ENCODE measurements at regions not wholly inside any gene's neighbourhood (a gene's known extent, or its start where the extent isn't known, plus 50 kb on each side); places are given as distances from the start of the nearest gene placed in this dataset.

- intact Hi-C loops (cut with micrococcal nuclease) = no loop called here
- Mint-ChIP-seq H3K27me3 (ENCODE audit: low read depth) (no peaks in the 10 kb centered on the region), H3K27ac (no peak overlapping the region), H3K4me1 (ENCODE audit: low read depth) (no peaks in the 10 kb centered on the region), H3K36me3 (ENCODE audit: low read depth) (no peaks in the 10 kb centered on the region), H3K9me3 (no peaks in the 10 kb centered on the region), H3K4me3 (no peak overlapping the region)
- CTCF ChIA-PET = no interaction called here
- no peak for DNase-seq
Measured at GRCh38 chr2:14554849-14555545, 77.5 kb upstream of the LRATD1 start.

- no peaks in the 10 kb centered on the region for H3K27me3 Mint-ChIP-seq (ENCODE audit: low read depth)
- CTCF ChIA-PET = no interaction called here
- H3K4me3 Mint-ChIP-seq = no peak overlapping the region
Measured at GRCh38 chr2:14557111-14557510, 75.4 kb upstream of the LRATD1 start.

GRCh38 chr2:14557916-14558315, 74.6 kb upstream of the LRATD1 start:
- Mint-ChIP-seq H3K36me3 (ENCODE audit: low read depth) (no peaks in the 10 kb centered on the region), H3K27me3 (ENCODE audit: low read depth) (no peaks in the 10 kb centered on the region), H3K4me3 (no peak overlapping the region), H3K4me1 (ENCODE audit: low read depth) (no peaks in the 10 kb centered on the region), H3K27ac (no peak overlapping the region), H3K9me3 (no peaks in the 10 kb centered on the region)
- DNase-seq = no peak
- intact Hi-C loops (cut with micrococcal nuclease) = no loop called here
- CTCF ChIA-PET = no interaction called here

More at GRCh38 chr2:14557111-14557510, 75.4 kb upstream of the LRATD1 start:
- no peak overlapping the region for H3K27ac Mint-ChIP-seq
- H3K36me3 Mint-ChIP-seq (ENCODE audit: low read depth) = no peaks in the 10 kb centered on the region
- no peak for DNase-seq
- H3K9me3 Mint-ChIP-seq = no peaks in the 10 kb centered on the region
- no peaks in the 10 kb centered on the region for H3K4me1 Mint-ChIP-seq (ENCODE audit: low read depth)
- intact Hi-C loops (cut with micrococcal nuclease) = no loop called here

- Mint-ChIP-seq H3K27me3 (ENCODE audit: low read depth) (no peaks in the 10 kb centered on the region), H3K4me1 (ENCODE audit: low read depth) (no peaks in the 10 kb centered on the region), H3K9me3 (no peaks in the 10 kb centered on the region), H3K27ac (no peak overlapping the region), H3K4me3 (no peak overlapping the region), H3K36me3 (ENCODE audit: low read depth) (no peaks in the 10 kb centered on the region)
- intact Hi-C loops (cut with micrococcal nuclease) = no loop called here
- DNase-seq = no peak
- CTCF ChIA-PET = no interaction called here
Measured at GRCh38 chr2:14558335-14558919, 74.1 kb upstream of the LRATD1 start.

- H3K27me3 Mint-ChIP-seq (ENCODE audit: low read depth) = no peaks in the 10 kb centered on the region
- intact Hi-C loops (cut with micrococcal nuclease) = no loop called here
- CTCF ChIA-PET = interaction anchor here (1.3 kb wide), 1 partner anchor 16 kb away, joined by 3 read pairs; no protein-coding TSS in a partner anchor
Measured at GRCh38 chr2:14560716-14561115, 71.8 kb upstream of the LRATD1 start.

GRCh38 chr2:14563324-14563723, 69.2 kb upstream of the LRATD1 start:
- DNase-seq = no peak
- CTCF ChIA-PET = no interaction called here
- Mint-ChIP-seq H3K9me3 (no peaks in the 10 kb centered on the region), H3K36me3 (ENCODE audit: low read depth) (no peaks in the 10 kb centered on the region), H3K4me1 (ENCODE audit: low read depth) (no peaks in the 10 kb centered on the region), H3K27ac (no peak overlapping the region), H3K27me3 (ENCODE audit: low read depth) (no peaks in the 10 kb centered on the region), H3K4me3 (no peak overlapping the region)
- intact Hi-C loops (cut with micrococcal nuclease) = no loop called here

More at GRCh38 chr2:14560716-14561115, 71.8 kb upstream of the LRATD1 start:
- H3K4me3 Mint-ChIP-seq = no peak overlapping the region
- no peaks in the 10 kb centered on the region for H3K4me1 Mint-ChIP-seq (ENCODE audit: low read depth)
- no peaks in the 10 kb centered on the region for H3K9me3 Mint-ChIP-seq
- no peak for DNase-seq
- no peaks in the 10 kb centered on the region for H3K36me3 Mint-ChIP-seq (ENCODE audit: low read depth)
- H3K27ac Mint-ChIP-seq = no peak overlapping the region

- no peak for DNase-seq
- intact Hi-C loops (cut with micrococcal nuclease) = no loop called here
- Mint-ChIP-seq H3K27ac (no peak overlapping the region), H3K9me3 (no peaks in the 10 kb centered on the region), H3K4me3 (no peak overlapping the region), H3K4me1 (ENCODE audit: low read depth) (no peaks in the 10 kb centered on the region), H3K27me3 (ENCODE audit: low read depth) (no peaks in the 10 kb centered on the region), H3K36me3 (ENCODE audit: low read depth) (no peaks in the 10 kb centered on the region)
- CTCF ChIA-PET = no interaction called here
Measured at GRCh38 chr2:14565666-14566065, 66.9 kb upstream of the LRATD1 start.

GRCh38 chr2:14567561-14567960, 65.0 kb upstream of the LRATD1 start:
- H3K27ac Mint-ChIP-seq = no peak overlapping the region
- no peaks in the 10 kb centered on the region for H3K36me3 Mint-ChIP-seq (ENCODE audit: low read depth)
- CTCF ChIA-PET = no interaction called here
- DNase-seq = no peak
- intact Hi-C loops (cut with micrococcal nuclease) = no loop called here
- no peaks in the 10 kb centered on the region for H3K9me3 Mint-ChIP-seq
- H3K4me1 Mint-ChIP-seq (ENCODE audit: low read depth) = no peaks in the 10 kb centered on the region
- H3K4me3 Mint-ChIP-seq = no peak overlapping the region
- no peaks in the 10 kb centered on the region for H3K27me3 Mint-ChIP-seq (ENCODE audit: low read depth)

- intact Hi-C loops (cut with micrococcal nuclease) = no loop called here
- H3K4me1 Mint-ChIP-seq (ENCODE audit: low read depth) = no peaks in the 10 kb centered on the region
- no peaks in the 10 kb centered on the region for H3K36me3 Mint-ChIP-seq (ENCODE audit: low read depth)
- no peak overlapping the region for H3K4me3 Mint-ChIP-seq
- CTCF ChIA-PET = no interaction called here
- no peak for DNase-seq
- H3K27ac Mint-ChIP-seq = no peak overlapping the region
- H3K9me3 Mint-ChIP-seq = no peaks in the 10 kb centered on the region
- no peaks in the 10 kb centered on the region for H3K27me3 Mint-ChIP-seq (ENCODE audit: low read depth)
Measured at GRCh38 chr2:14569294-14569693, 63.2 kb upstream of the LRATD1 start.

GRCh38 chr2:14572633-14573032, 59.9 kb upstream of the LRATD1 start:
- Mint-ChIP-seq H3K9me3 (no peaks in the 10 kb centered on the region), H3K27me3 (ENCODE audit: low read depth) (no peaks in the 10 kb centered on the region), H3K4me3 (no peak overlapping the region), H3K36me3 (ENCODE audit: low read depth) (no peaks in the 10 kb centered on the region), H3K27ac (no peak overlapping the region), H3K4me1 (ENCODE audit: low read depth) (no peaks in the 10 kb centered on the region)
- intact Hi-C loops (cut with micrococcal nuclease) = no loop called here
- CTCF ChIA-PET = no interaction called here
- no peak for DNase-seq

- no peak overlapping the region for H3K27ac Mint-ChIP-seq
- no peaks in the 10 kb centered on the region for H3K36me3 Mint-ChIP-seq (ENCODE audit: low read depth)
- H3K9me3 Mint-ChIP-seq = no peaks in the 10 kb centered on the region
- no peak overlapping the region for H3K4me3 Mint-ChIP-seq
- intact Hi-C loops (cut with micrococcal nuclease) = no loop called here
- no peak for DNase-seq
- no peaks in the 10 kb centered on the region for H3K4me1 Mint-ChIP-seq (ENCODE audit: low read depth)
- CTCF ChIA-PET = no interaction called here
- no peaks in the 10 kb centered on the region for H3K27me3 Mint-ChIP-seq (ENCODE audit: low read depth)
Measured at GRCh38 chr2:14577843-14578242, 54.7 kb upstream of the LRATD1 start.

Measured in activated naive CD4-positive, alpha-beta T cell treated with anti-CD3 and anti-CD28 coated beads for 36 hours (primary cell).